HG03439 (cell line): ENCODE measurements at regions not wholly inside any gene's neighbourhood (a gene's known extent, or its start where the extent isn't known, plus 50 kb on each side); places are given as distances from the start of the nearest gene placed in this dataset.
"Not testable (repeated sequence)": the region's sequence is repeated elsewhere in the genome, so short reads cannot be mapped to it uniquely, and the experiment has no call there.

Source experiments
- ATAC-seq: cut with Tn5 transposase; IDR thresholded peaks from one replicate; pipeline ENCODE4 v1.9.1; 2021; ENCODE audit warnings: mild to moderate bottlenecking, moderate library complexity; ENCODE audit not compliant: unreplicated experiment

DNA sequence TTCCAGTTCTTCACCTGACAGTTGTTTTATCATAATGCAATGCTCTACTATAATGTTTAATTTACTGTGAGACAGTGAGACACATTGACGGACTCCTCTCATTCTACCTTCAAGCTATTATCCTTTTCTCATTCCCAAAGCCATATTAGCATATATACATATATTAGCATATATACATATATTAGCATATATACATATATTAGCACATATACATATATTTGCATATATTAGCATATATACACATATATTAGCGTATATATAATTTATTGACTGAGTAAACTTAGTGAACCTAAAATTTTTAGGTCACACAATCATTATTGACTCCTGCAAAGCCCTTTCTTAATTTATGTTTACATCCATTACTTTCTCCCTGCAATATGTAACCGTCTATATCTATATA is 555.0 kb upstream of the ADGRB3 start:
- no peak for ATAC-seq

DNA sequence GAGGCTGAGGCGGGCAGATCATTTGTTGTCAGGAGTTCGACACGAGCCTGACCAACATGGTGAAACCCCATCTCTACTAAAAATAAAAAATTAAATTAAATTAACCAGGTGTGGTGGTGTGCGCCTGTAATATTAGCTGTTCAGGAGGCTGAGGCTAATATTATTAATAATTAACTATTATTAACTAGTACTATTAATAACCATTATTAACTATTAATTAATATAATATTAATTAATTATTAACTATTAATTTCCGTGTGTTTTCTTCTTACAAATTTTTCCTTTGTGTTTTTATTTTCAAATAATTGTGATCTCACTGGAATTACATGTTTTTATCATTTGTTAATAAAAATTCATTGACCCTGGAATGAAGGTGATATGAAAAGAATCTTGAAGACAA is 557.4 kb upstream of the ADGRB3 start:
- no peak for ATAC-seq

DNA sequence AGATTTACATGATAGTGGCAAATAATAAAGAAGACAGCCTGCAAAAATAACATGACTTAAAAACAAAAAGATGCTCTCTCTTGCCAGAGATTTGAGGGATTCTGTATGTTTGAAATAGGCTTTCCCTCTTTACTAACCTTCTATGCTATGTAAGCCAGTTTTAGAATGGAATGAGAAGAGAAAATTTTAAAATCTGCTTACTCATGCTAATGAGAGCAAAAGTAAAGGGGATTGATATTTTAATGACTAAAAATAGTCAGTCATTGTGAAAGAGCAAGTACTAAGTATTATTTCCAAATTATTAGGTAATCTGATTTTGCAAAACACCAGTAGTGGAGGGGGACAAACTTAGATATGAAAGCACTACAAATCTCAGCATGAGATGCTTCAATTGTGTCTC is 563.3 kb upstream of the ADGRB3 start:
- ATAC-seq: no peak

DNA sequence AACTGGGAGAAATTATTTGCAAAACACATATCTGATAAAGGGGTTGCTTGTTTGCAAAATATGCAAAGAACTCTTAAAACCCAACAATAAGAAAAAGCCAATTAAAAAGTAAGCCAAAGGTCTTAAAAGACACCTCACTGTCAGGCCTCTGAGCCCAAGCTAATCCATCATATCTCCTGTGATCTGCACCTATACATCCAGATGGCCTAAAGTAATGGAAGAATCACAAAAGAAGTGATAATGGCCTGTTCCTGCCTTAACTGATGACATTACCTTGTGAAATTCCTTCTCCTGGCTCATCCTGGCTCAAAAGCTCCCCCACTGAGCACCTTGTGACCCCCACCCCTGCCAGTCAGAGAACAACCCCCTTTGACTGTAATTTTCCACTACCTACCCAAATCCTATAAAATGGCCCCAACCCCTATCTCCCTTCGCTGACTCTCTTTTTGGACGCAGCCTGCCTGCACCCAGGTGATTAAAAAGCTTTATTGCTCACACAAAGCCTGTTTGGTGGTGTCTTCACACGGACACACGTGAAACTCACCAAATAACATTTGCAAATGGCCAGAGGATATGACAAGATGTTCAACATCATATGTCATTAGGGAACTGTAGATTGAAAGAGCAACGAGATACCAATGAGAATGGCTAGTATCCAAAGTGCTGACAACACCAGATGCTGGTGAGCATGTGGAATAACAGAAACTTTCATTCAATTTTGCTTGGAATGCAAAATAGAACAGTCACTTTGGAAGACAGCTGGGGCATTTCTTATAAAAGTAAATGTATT is 565.0 kb upstream of the ADGRB3 start:
- no peak for ATAC-seq

DNA sequence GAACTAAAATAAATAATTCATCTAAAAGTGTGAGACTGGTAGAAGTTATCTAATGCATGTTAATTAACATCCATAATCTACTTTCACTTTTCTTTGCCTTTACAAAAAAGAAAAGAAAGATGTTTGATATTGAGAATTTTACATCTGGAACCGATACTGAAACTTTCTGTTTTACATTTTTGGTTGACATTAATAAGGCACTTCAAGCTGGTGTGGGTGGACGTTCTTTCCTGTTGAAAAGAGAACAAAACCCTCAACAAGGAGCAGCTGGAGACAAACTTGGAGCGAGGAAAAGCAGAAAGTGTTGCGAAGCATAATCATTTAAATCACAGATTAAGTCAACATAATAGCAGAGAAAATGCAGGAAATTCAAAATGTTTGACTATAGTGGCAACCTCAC is 575.2 kb upstream of the ADGRB3 start:
- ATAC-seq: no peak

GRCh38 chr6:68059261-68059660 is 575.8 kb upstream of the ADGRB3 start:
- ATAC-seq: no peak

- not testable (repeated sequence) for ATAC-seq
Measured at GRCh38 chr6:68056596-68056995, 578.5 kb upstream of the ADGRB3 start.

DNA sequence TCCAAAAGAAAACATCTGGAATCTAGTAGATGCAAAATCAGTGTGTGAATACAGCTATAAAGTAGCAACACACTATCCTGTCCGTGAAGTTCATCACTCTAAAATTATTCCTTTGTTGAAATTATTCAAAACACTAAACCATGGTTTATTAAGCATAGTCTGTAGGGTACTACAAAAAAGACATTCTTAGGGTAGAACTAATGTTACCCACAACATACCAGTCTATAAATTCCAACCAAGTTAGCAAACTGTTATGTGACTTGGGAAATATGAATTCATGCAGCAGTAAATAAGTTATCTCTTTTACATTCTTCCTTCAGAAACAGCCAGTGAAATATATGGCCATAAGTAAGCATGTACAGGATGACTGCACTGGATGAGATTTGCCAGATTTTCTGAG is 580.3 kb upstream of the ADGRB3 start:
- ATAC-seq: no peak

DNA sequence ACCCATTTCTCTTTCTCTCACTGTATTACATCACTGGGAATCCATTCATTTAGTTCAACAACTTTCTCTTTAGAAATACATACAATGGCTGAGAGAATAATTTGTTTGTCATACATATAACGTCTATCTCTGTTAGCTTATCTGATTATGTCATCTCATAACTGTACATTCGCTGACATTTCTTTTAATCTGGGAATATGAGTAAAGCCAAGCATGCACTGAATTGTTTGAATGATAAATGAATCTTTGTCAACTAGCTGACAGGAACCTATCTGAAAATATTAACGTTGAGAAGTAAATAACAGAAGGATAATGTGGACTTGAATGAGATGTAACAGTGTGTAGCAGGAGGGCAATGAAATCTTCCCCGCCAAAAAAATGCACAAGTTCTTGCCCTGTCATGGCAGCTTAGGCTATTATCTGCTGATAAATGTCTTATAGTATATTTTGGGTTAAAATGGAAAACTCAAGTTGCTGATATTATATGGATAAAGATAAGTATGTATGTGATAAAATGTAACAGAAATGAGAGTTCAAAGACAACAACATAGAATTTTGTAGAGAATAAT is 581.2 kb upstream of the ADGRB3 start:
- ATAC-seq: no peak

DNA sequence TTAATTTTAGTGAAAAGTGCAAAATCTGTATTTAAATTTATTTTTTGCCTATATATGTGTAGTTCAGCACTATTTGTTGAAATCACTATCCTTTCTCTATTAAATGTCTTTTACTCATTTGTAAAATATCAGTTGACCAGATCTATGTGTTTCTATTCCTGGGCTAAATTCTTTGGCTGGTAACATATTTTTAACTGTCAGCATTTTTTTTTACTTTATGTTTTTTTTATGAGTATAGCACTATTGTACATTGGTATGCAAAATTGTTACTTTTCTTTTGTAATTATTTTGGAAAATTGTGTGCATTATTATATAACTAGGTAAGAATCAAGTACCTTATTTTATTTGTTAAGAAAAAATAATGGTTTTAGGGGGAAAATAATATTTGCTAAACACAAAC is 582.8 kb upstream of the ADGRB3 start:
- ATAC-seq: no peak

DNA sequence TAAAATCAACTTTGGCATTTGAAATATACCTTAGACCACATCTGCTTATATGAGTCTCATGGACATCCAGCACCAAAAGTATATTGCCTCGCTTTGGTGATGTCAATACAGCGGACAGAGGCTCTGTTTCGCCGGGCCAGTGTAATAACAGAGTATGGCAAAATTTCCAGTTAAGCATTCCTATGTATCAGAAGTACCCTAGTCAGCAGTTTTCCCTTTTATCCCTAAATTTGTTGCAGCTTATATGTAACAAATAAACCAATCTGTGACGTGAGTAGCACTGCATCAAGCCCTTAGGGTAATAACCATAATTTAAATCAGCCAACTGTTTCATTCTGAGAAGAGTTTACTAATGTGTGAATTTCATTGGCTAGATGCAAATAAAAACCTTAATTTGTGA is 585.5 kb upstream of the ADGRB3 start:
- no peak for ATAC-seq

- ATAC-seq: no peak
Measured at GRCh38 chr6:68046756-68047155, 588.3 kb upstream of the ADGRB3 start.

GRCh38 chr6:68046302-68046701 is 588.8 kb upstream of the ADGRB3 start:
- no peak for ATAC-seq

GRCh38 chr6:68045193-68045592 is 589.9 kb upstream of the ADGRB3 start:
- ATAC-seq: no peak

DNA sequence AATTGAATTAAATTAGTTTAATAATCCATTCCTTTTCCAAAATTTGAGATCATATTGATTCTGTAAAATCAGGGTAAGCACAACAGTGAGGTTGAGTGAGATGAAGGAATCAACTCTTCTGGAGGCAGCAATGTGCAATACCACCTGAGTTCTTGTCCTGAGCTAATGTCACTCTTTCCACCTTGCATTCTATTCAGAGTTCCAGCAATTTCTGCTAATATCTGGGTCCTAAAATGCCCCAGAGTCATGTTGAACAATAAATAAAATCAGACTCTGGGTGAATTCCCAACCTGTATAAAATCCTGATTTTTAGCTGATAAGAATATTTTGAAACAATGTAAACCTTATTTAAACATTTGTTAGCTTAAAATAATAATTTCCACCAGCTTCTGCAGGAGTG is 590.8 kb upstream of the ADGRB3 start:
- no peak for ATAC-seq

DNA sequence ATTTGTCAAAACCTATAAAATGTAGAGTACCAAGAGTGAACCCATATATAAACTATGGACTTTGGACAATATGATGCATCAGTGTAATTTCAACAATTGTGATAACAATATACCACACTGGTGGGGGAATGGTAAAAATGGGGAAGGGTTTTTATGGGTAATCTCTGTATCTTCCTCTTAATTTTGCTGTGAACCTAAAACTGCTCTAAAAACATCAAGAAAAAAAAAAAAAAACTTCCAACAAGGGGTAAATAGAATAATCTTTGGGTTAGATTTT is 592.0 kb upstream of the ADGRB3 start:
- ATAC-seq: no peak

- ATAC-seq: no peak
Measured at GRCh38 chr6:68042339-68043121, 592.6 kb upstream of the ADGRB3 start.

GRCh38 chr6:68040780-68041179 is 594.3 kb upstream of the ADGRB3 start:
- ATAC-seq: no peak

- no peak for ATAC-seq
Measured at GRCh38 chr6:68040312-68040778, 594.7 kb upstream of the ADGRB3 start.

- no peak for ATAC-seq
Measured at GRCh38 chr6:68039641-68040311, 595.3 kb upstream of the ADGRB3 start.

- no peak for ATAC-seq
Measured at GRCh38 chr6:68038815-68039408, 596.2 kb upstream of the ADGRB3 start.
